NCI-H82 treated with DMSO at 0.1 percent for 48 hours (cell line): ENCODE measurements at regions not wholly inside any gene's neighbourhood (a gene's known extent, or its start where the extent isn't known, plus 50 kb on each side); places are given as distances from the start of the nearest gene placed in this dataset.
A peak's percentile ranks its signal among the peaks of the same experiment; 100 is the strongest.

Source experiments
- DNase-seq: peaks from one replicate; lab custom pipeline; 2025; ENCODE audit not compliant: unreplicated experiment; lab: John Stamatoyannopoulos, UW

DNA sequence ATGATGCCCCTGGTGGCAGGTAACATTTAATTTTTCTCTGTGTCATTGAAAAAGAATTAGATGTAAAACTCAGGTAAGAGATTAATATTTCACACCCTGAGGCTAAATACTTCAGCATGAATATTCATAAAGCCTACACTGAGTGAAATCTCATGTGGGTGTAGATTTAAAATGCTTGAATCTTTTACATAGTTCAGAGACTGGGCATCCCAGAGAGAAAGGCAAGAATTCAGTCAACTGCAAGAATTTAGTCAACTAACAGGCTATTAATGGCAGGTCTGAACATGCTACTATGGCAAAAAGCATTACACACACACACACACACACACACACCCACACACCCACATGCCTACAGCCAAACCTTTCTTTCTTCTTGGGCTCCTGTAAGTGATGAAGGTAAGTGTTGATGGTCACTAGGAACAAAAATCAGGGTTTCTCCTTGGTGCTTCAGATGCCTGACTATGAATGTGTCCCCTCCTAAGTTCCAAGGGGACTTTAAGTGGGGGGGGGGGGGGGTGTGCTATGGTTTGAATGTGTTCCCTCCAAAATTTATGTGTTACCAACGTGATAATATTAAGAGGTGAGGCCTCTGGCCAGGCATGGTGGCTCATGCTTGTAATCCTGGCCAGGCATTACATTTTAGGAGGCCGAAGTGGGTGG lies 63.7 kb upstream of the PSMD7 start:
- no peak for DNase-seq

GRCh38 chr16:74230126-74230525 lies 66.5 kb upstream of the PSMD7 start:
- no peak for DNase-seq

- DNase-seq: peak; percentile 11
These were observed 70.2 kb upstream of the PSMD7 start for GRCh38 chr16:74226338-74226954.

DNA sequence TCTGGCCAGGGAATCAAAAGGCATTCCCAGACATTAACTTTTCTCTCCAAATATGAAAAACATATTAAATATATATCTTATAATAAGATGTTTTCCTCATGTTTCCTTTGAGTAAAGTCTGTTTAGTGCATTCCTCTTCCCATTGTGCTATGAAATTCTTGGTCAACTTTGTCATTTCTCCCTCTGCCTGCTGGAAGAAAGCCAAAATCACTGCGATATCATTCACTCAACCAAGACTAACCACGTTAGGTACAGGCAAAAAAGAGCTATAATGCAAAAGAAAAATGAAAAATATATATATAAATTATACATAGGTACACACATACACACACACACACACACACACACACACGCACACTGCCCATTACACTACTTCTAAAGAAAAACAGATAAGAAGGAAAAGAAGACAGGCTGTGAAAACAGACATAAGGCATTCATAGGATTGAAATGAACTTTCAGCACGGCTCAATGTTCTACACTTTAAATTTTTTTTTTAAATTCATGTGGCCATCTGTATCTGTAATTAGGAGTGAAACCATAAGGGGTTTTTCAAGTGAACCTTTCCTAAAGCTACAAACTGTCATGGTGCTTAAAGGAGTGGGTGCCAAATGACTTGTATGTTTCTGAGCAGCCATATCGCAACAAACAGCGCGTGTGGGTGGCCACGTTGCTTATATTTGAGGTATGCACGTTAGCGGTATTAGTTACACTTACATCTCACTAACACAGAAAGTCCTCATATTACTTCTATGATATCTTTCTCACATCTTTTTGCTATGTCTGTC lies 71.6 kb upstream of the PSMD7 start:
- no peak for DNase-seq

DNA sequence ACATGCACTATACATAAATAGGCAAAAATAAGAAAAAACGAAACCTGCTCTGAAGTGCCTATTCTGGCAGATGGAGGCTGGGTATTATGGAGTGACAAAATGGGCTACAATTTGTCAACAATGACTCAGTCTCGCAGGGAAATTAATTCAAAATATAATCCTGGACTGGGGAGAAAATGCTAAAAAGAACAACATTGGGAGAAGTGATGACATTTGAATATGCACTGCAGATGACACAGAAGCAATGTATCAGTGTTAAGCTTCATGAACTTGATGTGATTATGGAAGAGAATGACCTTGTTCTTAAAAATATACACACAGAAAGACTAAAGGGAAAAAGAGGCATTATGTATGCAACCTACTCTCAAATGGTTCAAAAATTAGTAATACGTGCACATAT lies 74.8 kb upstream of the PSMD7 start:
- DNase-seq: no peak

DNA sequence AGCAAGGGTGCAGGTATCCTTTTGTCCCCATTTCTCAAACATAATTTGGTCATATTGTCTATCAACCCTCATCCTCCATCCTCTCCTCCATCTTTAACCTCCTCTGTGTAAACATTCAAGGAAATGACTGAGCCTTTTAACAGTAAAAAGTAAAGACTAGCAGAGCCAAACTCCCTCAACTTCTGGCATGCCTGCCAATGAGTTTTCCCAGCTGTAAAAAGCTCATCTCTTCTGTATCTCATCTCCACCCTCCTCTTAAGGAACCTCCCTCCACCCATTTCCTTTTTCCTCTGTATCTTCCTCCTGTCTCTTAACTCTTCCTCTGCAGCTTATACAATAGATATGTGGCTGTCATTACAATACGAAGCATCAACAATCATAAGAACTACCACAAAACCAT lies 76.9 kb upstream of the PSMD7 start:
- DNase-seq: no peak

GRCh38 chr16:74218871-74219270 lies 77.7 kb upstream of the PSMD7 start:
- no peak for DNase-seq

DNA sequence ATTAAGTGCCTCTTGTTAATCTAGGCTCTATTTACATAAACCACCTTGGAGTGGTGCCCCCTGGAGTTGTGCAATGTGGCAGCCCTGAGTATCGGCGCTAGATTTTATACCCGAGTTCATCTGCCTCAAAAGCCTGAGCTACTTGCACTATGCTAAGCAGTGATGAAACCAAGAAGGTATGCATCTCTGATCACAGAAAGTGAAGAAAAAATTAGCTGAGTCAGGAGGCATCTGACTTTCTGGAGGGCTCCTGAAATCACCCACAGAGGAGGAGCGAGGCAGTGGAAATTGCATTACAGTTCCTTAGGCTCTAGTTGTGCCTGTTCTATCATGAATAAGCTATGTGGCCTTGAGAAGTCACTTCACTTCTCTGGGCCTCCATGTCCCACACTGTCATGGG lies 80.3 kb upstream of the PSMD7 start:
- DNase-seq: no peak

GRCh38 chr16:74215249-74215648 lies 81.4 kb upstream of the PSMD7 start:
- DNase-seq: no peak

DNA sequence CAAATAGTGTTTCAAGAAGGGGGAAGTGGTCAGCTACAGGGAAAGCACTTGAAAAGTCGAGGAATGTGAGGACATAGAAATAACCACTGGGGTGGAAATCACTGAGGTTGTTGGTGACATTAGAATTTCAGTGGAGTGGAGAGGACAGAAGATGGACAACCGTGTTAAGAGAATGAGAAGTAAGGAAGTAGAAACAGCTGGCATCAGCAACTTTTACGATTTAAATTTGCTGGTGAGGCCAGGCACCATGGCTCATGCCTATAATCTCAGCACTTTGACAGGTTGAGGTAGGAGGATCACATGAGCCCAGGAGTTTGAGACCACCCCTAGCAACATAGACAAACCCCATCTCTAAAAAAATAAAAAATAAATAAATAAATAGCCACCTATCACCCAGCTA lies 83.2 kb upstream of the PSMD7 start:
- DNase-seq: no peak

GRCh38 chr16:74210245-74210644 lies 86.4 kb upstream of the PSMD7 start:
- DNase-seq: no peak

DNA sequence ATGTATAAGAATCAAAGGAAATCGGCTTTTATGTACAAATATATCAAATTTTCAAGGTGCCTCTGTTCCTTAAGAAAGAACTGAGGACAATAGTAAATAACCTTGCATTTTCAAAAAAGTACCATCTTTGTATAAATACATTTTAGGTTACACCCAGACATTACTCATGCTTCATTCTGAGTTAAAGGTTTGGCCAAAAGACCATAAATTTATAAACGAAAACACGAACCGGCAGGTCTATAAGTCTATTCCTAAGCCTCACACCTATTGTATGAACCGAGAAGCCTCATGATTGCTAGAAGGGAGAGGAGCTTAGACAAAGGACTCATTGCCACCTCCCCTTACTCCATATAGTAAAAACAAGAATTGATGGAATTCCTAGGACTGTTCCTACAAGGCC lies 94.6 kb upstream of the PSMD7 start:
- no peak for DNase-seq

- DNase-seq: no peak
These were observed 95.0 kb upstream of the PSMD7 start for GRCh38 chr16:74201576-74201975.

DNA sequence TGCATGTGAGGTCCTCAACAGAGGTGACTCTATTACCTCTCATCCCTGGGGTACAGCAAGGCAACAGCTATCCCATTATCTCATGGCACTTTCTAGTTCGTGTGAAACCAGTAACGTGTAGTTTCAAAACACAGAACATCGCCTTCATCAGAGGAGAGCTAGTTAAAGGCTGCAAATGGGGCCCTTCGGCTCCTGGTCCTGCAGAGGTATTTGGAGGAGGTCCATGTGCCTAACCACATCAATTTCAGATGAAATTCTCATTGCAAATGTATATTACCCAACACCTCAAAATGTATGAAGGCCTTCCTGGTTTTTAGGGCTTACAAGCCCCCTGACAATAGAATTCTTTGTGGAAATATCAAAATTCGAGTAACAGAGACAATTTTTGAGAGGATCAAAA lies 95.7 kb upstream of the PSMD7 start:
- no peak for DNase-seq

GRCh38 chr16:74199842-74200124 lies 96.8 kb upstream of the PSMD7 start:
- DNase-seq: no peak

DNA sequence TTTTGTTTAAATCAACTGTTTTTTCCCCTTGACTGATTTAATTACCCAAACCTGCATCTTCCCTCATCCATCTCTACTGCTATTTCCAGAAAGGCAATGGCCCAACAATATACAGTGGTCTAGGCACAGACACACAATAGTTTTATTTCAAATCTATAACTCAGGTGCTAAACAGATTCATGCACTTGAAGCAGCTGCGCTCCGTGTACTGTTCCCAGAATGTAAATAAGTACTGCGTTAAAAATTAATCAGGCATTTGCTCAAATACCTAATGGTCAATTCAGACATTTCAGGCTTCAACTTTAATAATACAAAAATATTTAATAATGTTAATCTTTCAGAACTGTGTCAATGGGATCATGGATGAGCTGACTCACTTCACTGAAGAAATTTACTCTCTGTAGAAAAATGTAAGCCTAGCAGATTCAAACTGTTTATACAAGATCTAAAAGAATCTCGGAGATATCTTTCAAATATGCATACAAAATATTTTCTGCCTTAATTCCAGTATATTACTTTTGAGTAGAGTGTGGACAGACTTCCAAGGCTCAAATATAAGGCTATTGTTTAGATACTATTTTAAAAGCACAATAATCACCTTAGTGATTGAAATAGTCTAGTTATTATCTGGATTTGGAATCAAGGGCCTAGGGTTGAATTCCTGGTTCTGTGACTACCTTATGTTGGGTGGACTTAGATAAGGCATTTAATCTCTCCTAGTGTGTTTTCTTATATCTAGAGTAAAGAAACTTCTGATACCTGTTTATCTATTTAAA lies 97.4 kb upstream of the PSMD7 start:
- DNase-seq: no peak

DNA sequence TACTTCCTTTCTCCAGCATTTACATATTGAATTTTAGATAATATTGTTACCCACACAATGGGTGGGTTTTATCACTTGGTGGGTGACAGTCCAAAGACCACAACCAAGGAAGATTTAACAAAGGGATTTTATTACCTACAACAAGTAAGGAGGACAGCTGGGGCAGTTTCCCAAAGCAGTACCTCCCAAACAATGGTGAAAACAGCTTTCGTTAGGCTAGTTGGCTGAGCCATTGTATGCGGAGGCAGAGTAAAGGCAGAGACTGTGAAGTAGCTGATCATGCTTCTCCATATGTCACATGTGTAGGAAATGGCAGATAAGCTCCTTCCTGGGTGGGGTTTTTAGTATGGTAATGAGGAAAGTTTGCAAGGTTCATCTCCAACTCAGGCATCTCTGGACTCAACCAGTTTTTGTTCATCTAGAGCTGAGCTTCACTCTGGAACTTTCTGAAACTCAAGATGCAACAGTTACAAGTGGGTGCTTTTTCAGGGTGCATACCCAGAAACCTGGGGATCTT lies 104.3 kb upstream of the PSMD7 start:
- no peak for DNase-seq

DNA sequence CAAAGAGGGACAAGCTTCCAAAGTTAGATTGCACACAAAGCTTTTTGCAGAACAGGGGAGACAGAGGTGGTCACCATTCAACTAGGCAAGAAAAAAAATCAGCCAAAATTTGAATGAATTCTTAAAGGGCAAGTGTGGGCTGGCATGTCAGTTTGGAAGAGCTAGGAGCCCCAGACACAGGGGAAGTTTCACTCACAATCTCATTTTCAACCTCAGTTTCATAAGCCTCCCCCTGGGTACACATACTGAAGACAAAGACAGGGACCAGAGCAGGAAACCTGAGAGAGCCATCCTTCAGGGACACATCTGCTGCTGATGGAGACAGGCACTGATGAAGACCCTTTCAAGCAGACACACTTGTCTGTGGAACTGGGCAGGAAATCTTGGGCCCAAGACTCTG lies 106.3 kb upstream of the PSMD7 start:
- no peak for DNase-seq

GRCh38 chr16:74188856-74189255 lies 107.8 kb upstream of the PSMD7 start:
- DNase-seq: no peak

- no peak for DNase-seq
These were observed 110.0 kb upstream of the PSMD7 start for GRCh38 chr16:74186561-74186971.

- no peak for DNase-seq
These were observed 111.8 kb upstream of the PSMD7 start for GRCh38 chr16:74184839-74185238.
